ENCODE measurements at regions not wholly inside any gene's neighbourhood (a gene's known extent, or its start where the extent isn't known, plus 50 kb on each side); places are given as distances from the start of the nearest gene placed in this dataset.

GRCh38 chr15:47974724-47975123 is 146.1 kb upstream of the SLC24A5 start:
- TF ChIP-seq POLR2A (IDR thresholded peaks at IDR 0.05; ENCODE audit: low read depth, low read length) (no peak), POLR2AphosphoS5 (IDR thresholded peaks at IDR 0.05; ENCODE audit: low read depth, low read length) (no peak), TAF1 (IDR thresholded peaks at IDR 0.05; ENCODE audit: low read depth, low read length) (no peak), PAX5 (IDR thresholded peaks at IDR 0.05; ENCODE audit: insufficient read depth, low read length, severe bottlenecking) (no peak)

Data from GM12891 (cell line).